Activated CD4-positive, alpha-beta T cell treated with anti-CD3 and anti-CD28 coated beads, Interleukin-2, Interleukin-4, amounts not matched to agents 100 ng/mL and 50 ng/mL, durations not matched to agents 16 hours and 8 hours (primary cell): ENCODE measurements at regions not wholly inside any gene's neighbourhood (a gene's known extent, or its start where the extent isn't known, plus 50 kb on each side); places are given as distances from the start of the nearest gene placed in this dataset.
"Not testable (repeated sequence)": the region's sequence is repeated elsewhere in the genome, so short reads cannot be mapped to it uniquely, and the experiment has no call there.

Experiments
- DNase-seq: peaks from one replicate; pipeline ENCODE4 v3.0.0-alpha.2; 2020; ENCODE audit warnings: low spot score

GRCh38 chr2:145916799-145917198 is 1396.9 kb upstream of the ZEB2 start:
- DNase-seq, result no peak

- no peak for DNase-seq
These were observed 1394.8 kb upstream of the ZEB2 start for GRCh38 chr2:145914716-145915115.

- no peak for DNase-seq
These were observed 1390.5 kb upstream of the ZEB2 start for GRCh38 chr2:145910416-145910815.

GRCh38 chr2:145909766-145910165 is 1389.8 kb upstream of the ZEB2 start:
- DNase-seq, result no peak

DNA sequence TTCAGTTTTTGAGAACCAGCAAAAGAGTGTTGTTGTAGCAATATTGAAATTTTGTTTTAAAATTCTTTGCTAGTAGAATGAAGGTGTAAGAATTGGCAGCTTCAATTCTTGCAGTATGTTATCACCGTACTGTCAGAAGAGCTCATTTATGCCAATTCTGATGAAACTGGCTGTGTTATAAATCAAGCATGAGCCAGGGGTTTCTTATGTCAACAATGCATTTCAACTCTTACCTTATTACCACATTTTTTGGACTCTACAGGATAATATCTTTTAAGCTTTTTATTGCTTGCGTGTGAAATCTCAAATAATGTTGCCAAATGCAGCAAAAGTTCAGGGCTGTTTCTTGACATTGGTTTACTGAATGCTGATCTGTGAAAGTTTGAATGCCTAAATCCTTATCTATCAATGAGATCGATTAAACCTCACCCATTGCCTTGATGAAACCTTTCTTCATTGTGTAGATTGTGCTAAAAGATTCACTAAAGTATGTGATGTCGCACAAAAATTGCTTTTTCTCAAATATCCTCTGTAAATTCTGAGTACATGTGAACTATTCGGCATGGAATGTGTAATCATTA is 1389.3 kb upstream of the ZEB2 start:
- DNase-seq, result no peak

DNA sequence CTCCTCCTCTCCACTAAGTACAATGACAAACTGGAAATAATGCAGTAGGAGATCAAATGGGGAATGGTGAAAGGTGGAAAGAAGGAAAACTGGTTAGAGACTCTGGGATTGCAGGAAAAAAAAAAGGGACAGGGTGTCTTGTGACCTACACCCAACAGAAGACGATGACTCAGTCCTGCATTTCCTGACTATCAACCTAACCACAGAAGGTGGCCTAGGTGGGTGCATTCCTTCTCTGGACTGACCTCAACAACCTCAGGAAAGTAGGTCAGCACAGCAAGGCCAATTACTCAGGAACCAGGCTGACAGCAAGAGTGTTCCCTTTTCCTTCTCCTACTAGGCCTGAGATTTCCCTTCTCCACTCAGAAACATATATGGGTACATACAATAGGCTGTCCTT is 1386.4 kb upstream of the ZEB2 start:
- DNase-seq, result no peak

- DNase-seq, result no peak
These were observed 1385.5 kb upstream of the ZEB2 start for GRCh38 chr2:145905371-145905770.

DNA sequence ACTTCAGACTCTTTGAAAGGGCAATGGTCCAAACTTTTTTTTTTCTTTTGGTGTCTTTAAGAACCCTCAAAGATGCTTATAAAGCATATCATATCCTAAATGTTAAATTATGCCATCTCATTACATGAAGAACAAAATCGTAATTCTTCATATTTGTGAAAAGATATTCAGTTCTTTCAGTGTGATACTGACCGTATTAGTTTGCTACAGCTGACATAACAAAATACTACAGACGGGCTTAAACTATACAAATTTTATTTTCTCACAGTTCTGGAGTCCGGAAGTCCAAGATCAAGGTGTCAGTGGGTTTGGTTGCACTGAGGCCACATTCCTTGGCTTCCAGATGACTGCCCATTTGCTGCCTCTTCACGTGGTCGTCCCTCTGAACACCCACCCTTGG is 1377.2 kb upstream of the ZEB2 start:
- no peak for DNase-seq

- no peak for DNase-seq
These were observed 1368.0 kb upstream of the ZEB2 start for GRCh38 chr2:145887915-145888314.

GRCh38 chr2:145880997-145881396 is 1361.1 kb upstream of the ZEB2 start:
- DNase-seq, result not testable (repeated sequence)

- no peak for DNase-seq
These were observed 1355.1 kb upstream of the ZEB2 start for GRCh38 chr2:145875016-145875415.

DNA sequence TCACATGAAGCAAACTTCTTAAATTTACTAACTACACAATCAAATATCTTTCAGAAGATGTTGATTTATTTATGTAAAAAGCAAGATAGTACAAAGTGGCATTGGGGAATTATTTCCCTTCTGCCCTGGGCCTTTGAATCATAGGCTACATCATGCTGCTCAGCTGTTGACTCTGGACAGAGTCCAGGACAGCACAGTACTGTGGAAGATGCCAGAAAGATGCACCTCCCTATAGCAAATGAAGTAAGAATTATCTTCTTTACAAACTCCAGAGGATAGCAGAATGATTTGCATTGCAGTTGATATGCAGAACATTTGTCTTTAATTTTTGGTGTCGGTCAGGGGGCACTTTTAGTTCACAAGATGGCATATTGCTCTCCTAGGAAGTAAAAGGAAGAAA is 1354.5 kb upstream of the ZEB2 start:
- DNase-seq, result no peak

- DNase-seq, result no peak
These were observed 1344.6 kb upstream of the ZEB2 start for GRCh38 chr2:145864501-145864900.

DNA sequence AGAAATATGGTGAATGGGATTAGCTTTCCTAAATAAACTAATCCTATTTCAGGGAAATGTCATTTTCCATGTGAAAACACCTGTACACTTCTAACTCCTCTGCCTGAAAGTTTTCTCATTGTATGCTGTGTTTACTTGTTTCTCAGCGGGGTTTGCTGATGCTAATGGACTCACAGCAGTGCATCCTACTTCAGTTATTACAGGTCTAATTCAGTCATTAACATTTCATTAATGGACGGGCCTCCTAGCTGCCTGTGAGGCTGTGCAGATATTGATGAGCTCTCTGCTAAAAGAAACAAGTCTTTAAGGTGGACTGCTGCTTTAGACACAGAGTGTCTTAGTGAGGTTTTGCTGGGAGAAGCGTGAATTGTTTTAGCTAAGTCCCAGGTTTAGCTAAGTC is 1342.0 kb upstream of the ZEB2 start:
- DNase-seq, result no peak

DNA sequence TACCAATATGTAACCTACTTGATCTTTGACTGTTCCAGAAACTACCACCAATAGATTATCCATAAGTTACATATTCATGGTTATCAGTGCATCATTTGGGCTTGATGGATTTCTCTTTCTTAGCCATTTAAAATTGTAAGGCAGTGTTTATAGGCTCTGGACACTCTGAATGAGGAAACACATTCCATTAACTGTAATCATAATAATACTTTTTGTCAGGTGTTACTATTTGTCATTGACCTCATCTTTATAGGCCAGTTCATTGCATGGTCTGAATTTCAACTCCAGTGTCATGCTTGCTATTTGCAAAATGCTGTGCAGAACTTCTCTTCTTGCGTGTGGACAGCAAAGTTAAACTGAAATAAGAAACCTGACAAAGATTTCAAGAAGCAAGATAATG is 1340.2 kb upstream of the ZEB2 start:
- no peak for DNase-seq

- no peak for DNase-seq
These were observed 1335.2 kb upstream of the ZEB2 start for GRCh38 chr2:145855142-145855541.

DNA sequence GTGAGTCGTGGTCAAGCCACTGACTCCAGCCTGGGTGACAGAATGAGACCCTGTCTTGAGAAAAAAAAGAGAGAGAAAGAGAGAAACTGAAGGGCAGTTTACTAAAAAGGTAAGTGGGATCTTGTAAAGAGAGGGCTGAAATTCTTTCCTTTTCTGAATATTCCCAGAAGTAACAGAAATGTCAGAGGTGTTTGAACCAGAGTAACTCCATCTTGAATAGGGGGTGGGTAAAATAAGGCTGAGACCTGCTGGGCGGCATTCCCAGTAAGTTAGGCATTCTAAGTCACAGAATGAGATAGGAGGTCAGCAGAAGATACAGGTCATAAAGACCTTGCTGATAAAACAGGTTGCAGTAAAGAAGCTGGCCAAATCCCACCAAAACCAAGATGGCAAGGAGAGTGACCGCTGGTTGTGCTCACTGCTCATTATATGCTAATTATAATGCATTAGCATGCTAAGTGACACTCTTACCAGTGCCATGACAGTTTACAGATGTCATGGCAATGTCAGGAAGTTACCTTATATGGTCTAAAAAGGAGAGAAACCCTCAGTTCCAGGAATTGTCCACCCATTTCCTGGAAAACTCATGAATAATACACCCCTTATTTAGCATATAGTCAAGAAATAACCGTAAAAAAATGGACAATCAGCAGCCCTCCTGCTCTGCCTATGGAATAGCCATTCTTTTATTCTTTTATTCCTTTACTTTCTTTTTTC is 1334.3 kb upstream of the ZEB2 start:
- DNase-seq, result no peak

DNA sequence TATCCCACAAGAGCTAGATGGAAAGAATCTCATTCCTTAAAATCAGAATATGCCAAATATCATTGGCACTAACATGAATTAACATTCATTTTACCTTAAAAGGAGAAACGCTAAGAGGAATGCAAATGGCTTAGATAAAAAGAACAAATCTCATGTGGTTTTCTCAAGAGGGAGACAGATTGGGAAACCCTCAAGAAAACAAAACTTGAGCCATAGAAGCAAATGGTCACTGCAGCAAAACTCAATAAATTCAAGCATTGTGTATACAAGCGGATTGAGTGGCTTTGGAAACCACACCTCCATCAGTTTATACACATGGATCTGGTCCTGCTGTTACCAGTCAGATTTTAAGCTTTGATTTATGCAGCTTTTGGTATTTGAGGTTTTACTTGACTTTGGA is 1331.8 kb upstream of the ZEB2 start:
- no peak for DNase-seq

- no peak for DNase-seq
These were observed 1329.5 kb upstream of the ZEB2 start for GRCh38 chr2:145849466-145849865.

- no peak for DNase-seq
These were observed 1327.1 kb upstream of the ZEB2 start for GRCh38 chr2:145846982-145847381.

GRCh38 chr2:145845923-145846322 is 1326.0 kb upstream of the ZEB2 start:
- DNase-seq, result no peak

DNA sequence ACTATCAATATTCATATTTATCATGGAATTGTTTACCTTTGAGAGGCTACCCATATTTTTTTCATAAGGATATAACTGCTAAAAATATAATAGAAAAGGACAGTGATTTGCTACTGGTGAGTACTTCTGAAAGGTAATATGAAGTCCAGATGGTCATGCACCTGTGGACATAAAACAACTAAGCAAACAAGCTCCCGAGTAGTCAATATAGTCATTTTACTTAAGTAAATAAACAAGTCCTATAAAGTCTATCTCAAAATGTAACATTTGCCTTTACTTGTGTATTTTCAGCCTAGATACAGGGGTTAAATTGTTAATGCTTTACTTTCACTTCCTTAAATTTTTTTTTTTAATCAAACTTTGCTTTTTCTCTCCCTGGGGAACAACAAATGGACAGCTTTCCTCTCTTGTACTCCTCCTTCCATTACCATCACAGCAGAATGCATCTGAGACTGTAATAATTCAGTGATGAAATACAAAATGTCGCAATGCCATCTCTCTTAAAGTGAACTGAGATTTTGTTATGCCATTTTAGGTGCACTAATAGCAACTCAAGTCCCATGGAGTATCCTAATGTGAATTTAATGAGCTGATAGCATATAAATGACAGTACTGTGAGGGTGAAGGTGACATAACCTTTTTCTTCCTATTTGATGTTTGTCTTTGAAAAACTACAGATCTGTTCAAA is 1325.4 kb upstream of the ZEB2 start:
- no peak for DNase-seq

DNA sequence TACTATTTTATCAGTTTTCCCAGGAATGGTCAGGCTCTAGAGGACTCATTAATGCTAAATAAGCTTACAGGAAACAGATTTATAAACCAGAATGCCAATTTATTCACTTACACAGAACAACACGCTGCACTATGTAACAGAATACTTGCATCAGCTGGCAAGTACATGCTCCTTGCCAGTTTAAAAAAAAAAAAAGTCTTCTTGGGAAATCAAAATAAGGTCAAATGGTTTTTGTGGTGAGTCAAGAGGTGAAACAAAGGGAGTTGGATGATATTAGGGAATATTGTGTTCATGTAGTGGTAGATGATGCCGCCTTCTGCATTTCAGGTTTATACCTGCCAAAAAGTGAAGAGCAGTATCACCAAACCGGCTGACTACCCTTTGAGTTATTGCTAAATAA is 1322.1 kb upstream of the ZEB2 start:
- no peak for DNase-seq

DNA sequence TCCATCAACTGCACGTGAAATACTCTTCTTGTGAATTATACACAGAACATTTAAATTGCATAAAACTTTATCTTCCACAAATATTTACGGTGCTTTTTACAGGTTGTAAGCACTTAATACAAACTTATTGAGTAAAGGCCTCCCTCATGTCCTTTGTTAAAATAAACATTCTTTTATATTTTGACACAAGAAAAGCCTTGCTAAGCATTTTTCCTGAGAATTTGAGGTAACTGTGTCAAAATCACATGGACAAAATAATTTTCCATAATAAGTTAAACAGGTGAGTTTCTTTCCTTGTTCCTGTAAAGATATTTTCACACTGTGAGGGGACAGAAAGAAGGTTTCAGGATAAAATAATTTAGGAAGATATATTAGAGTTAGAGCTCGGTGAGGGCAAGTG is 1317.1 kb upstream of the ZEB2 start:
- DNase-seq, result no peak
